ENCODE measurements at regions not wholly inside any gene's neighbourhood (a gene's known extent, or its start where the extent isn't known, plus 50 kb on each side); places are given as distances from the start of the nearest gene placed in this dataset.

DNA sequence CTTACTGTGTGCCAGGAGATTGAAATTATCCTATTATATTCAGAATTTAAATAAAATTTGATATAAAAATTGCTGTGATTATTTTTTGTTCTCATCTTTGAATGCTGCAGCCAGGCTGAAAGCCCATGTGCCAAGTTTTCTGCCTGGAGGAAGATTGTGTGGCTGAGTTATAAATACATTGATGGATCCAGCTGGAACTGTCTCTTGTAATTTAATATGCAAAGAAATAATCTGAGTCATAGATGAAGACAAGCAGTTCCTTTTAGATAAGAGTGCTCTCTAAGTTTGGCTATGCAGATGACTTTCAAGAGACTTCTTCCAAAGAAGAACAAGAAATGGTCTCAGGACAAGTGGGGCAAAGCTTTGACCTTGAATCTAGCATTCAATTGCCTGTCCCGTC, 871.0 kb downstream of the CDH11 start:
- no peaks in the 10 kb centered on the region for H3K36me3 ChIP-seq
- no peaks in the 10 kb centered on the region for H3K27me3 ChIP-seq
- H3K4me3 ChIP-seq: no peak overlapping the region
- no peak for DNase-seq
- H3K9me3 ChIP-seq: no peaks in the 10 kb centered on the region
- no peaks in the 10 kb centered on the region for H3K4me1 ChIP-seq
- intact Hi-C loops (cut with DNase I; ENCODE audit: low total_unique reads): no loop called here
- no peak overlapping the region for H3K27ac ChIP-seq
- TF ChIP-seq, protein P1, sequence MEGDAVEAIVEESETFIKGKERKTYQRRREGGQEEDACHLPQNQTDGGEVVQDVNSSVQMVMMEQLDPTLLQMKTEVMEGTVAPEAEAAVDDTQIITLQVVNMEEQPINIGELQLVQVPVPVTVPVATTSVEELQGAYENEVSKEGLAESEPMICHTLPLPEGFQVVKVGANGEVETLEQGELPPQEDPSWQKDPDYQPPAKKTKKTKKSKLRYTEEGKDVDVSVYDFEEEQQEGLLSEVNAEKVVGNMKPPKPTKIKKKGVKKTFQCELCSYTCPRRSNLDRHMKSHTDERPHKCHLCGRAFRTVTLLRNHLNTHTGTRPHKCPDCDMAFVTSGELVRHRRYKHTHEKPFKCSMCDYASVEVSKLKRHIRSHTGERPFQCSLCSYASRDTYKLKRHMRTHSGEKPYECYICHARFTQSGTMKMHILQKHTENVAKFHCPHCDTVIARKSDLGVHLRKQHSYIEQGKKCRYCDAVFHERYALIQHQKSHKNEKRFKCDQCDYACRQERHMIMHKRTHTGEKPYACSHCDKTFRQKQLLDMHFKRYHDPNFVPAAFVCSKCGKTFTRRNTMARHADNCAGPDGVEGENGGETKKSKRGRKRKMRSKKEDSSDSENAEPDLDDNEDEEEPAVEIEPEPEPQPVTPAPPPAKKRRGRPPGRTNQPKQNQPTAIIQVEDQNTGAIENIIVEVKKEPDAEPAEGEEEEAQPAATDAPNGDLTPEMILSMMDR (IDR thresholded peaks at IDR 0.05): no peak

DNA sequence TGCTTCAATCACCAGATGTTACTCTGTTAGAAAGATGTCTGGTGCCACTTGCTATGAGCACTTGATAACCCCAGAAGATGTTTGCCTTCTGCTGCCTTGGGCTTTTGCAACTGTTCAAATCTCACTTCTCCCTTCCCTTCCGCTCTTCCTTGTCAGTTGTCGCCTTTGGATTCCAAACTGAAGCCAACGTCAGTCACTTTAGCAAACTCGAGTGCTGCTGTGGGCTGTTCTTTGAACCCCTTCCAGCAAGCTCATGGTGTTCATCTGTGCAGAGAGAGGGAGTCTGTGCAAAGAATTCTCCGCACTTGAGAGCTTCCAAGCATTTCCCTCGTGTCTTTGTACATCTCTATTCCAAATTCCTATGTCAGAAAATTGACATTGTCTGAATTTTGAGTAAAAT, 879.4 kb downstream of the CDH11 start:
- no peaks in the 10 kb centered on the region for H3K27me3 ChIP-seq
- H3K36me3 ChIP-seq: no peaks in the 10 kb centered on the region
- H3K9me3 ChIP-seq: no peaks in the 10 kb centered on the region
- H3K4me1 ChIP-seq: no peaks in the 10 kb centered on the region
- TF ChIP-seq, protein P1 (IDR thresholded peaks at IDR 0.05): no peak
- H3K27ac ChIP-seq: no peak overlapping the region
- intact Hi-C loops (cut with DNase I; ENCODE audit: low total_unique reads): no loop called here
- H3K4me3 ChIP-seq: no peak overlapping the region
- no peak for DNase-seq

DNA sequence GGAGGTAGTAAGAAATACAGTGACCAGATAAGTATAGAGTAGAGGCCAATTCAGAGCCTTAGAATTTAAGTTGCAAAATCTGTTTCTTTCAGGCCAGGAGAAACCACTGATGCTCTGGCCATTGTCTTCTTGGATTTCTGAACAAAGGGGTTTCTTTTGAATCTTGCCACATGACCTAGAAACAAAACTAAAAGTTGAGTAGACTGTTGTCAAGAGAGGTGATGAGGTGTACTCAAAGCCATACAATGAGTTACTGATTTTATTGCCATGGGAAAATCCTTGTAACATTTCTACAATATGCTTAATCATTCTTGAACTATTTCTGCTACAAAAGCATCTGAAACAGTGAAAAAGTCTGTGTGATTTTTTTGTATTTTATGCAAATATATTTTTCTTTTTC, 881.3 kb downstream of the CDH11 start:
- TF ChIP-seq, protein P1 (IDR thresholded peaks at IDR 0.05): no peak

DNA sequence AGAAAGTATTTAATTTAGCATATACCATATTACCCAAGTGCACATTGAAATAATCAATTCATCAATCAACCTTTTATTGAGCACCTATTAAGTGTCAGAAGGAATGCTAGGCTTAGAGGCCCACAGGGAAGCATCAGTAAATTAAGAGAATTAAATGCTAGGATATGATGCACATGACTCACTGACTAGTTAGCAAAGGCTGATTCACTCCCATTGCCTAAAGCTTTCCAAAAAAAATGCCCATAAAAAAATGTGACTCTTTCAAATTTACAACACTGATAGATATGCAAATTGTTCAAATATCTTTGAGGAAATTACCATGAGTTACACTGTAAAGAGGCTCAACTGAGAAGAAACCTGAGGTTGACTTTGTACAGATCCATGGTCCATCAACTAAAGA, 883.3 kb downstream of the CDH11 start:
- Histone ChIP-seq H3K27ac (no peak overlapping the region), H3K36me3 (no peaks in the 10 kb centered on the region), H3K27me3 (no peaks in the 10 kb centered on the region), H3K4me3 (no peak overlapping the region), H3K4me1 (no peaks in the 10 kb centered on the region), H3K9me3 (no peaks in the 10 kb centered on the region)
- DNase-seq: no peak
- intact Hi-C loops (cut with DNase I; ENCODE audit: low total_unique reads): no loop called here
- TF ChIP-seq, protein P1 (IDR thresholded peaks at IDR 0.05): no peak

More for the DNA sequence above, 881.3 kb downstream of the CDH11 start:
- Histone ChIP-seq H3K36me3 (no peaks in the 10 kb centered on the region), H3K27me3 (no peaks in the 10 kb centered on the region), H3K9me3 (no peaks in the 10 kb centered on the region), H3K4me1 (no peaks in the 10 kb centered on the region), H3K27ac (no peak overlapping the region), H3K4me3 (no peak overlapping the region)
- intact Hi-C loops (cut with DNase I; ENCODE audit: low total_unique reads): no loop called here
- DNase-seq: no peak

DNA sequence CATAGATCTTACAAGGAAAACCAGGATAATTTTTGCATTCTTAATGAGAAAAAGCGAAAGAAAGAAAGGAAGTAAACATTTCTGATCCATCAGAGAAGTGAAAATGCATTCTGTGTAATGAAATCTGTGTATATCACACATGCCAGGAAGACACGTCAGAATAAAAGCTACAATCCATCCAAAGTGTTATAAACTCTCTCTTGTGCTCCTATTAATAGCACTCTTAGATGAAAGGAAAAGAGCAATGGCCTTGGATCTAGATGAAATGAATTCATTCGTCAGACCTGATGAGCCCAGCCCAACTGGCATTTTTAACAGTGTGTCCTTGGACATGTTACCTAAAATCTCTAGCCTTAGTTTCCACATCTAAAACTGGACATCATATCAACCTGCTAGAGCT, 885.5 kb downstream of the CDH11 start:
- H3K36me3 ChIP-seq: no peaks in the 10 kb centered on the region
- TF ChIP-seq, protein P1 (IDR thresholded peaks at IDR 0.05): no peak
- intact Hi-C loops (cut with DNase I; ENCODE audit: low total_unique reads): no loop called here
- no peaks in the 10 kb centered on the region for H3K4me1 ChIP-seq
- no peak for DNase-seq
- H3K27me3 ChIP-seq: no peaks in the 10 kb centered on the region
- no peaks in the 10 kb centered on the region for H3K9me3 ChIP-seq
- no peak overlapping the region for H3K27ac ChIP-seq
- no peak overlapping the region for H3K4me3 ChIP-seq

DNA sequence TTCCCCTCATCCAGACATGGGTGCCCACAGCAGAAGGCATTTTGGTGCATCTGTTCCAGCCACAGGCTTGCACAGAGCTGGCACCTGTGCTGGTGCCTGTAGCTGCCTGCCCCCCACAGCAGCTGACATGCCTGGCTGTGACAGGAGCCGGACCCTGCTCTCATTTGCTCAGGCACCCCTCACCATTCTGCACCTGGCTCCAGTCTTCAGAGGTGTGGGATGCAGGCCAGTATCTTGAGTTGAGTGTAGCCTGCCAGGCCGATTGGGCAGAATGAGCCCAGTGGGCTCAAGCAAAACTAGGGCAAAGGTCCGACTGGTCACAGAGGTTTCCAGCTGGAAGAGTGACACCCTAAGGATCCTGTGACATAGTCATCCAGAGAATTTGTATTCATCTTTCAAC, 887.7 kb downstream of the CDH11 start:
- no peak for DNase-seq
- intact Hi-C loops (cut with DNase I; ENCODE audit: low total_unique reads): no loop called here
- Histone ChIP-seq H3K4me3 (no peak overlapping the region), H3K27me3 (no peaks in the 10 kb centered on the region), H3K9me3 (peaks cover 0 to 7% (median 4%) of the 10 kb centered on the region in 3 donors), H3K4me1 (no peaks in the 10 kb centered on the region), H3K36me3 (no peaks in the 10 kb centered on the region), H3K27ac (no peak overlapping the region)
- TF ChIP-seq, protein P1 (IDR thresholded peaks at IDR 0.05): no peak

Data from tibial artery (tissue), 4 donors.